C1 segment of cervical spinal cord (tissue), 14 donors: ENCODE measurements at regions not wholly inside any gene's neighbourhood (a gene's known extent, or its start where the extent isn't known, plus 50 kb on each side); places are given as distances from the start of the nearest gene placed in this dataset.

Experiments used
- DNase-seq, 14 donors: peaks; one replicate each; lab custom pipeline; 2025; lab: John Stamatoyannopoulos, UW

DNA sequence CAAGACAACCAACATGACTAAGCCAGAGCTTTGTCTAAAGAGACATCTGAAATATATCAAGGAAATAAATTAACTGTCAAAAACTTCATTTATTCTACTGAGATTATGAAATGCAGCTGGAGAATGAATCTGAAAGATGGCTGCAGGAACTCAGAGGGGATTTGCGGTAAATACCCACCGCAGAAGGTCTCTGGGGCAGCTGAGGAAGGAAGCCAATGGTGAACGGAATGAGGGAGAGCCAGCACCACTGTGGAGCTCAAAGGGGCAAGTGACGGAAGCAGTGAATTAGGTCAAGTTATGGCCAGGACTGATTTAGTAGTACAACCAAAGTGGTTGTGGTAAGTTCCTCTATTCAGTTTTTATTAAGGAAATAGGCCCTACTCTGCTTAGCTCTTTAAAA, 215.3 kb upstream of the GLI3 start:
- DNase-seq: no peak

DNA sequence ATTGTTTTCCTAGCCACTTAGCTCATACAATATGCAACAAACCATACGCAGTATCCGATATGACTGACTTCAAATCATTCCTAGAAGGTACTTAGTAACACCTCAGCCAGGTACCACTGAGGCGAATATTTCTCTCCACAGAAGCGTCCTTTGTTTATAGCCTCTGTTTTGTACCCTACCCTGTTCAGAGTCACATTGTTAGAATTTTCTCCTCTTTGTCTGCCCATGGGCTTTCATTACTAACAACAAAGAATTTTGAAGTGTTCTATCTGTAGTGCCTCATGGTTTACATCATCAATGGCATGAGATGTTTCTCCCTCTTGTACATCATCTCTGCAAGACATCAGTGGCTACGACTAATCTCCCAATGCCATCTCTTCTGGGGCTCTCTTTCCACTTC, 212.4 kb upstream of the GLI3 start:
- DNase-seq: no peak

DNA sequence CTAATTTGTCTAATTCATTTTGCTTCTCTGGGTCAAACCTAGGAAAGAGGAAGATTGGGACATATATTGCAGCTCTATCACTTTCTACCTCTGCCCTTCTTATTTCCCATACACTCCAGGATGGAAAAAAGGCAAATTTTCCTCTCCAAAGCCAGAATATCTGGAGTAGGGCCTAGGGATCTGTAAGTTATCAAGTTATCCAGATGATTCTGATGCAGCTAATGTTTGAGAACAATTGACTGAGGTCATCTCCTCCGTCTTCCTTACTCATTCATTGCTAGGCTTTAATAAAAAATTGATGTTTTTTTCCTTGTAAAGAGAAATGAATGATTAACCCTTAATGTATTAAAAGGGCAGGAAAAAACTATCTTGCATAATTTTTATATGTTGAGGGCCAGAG, 211.9 kb upstream of the GLI3 start:
- DNase-seq: no peak

DNA sequence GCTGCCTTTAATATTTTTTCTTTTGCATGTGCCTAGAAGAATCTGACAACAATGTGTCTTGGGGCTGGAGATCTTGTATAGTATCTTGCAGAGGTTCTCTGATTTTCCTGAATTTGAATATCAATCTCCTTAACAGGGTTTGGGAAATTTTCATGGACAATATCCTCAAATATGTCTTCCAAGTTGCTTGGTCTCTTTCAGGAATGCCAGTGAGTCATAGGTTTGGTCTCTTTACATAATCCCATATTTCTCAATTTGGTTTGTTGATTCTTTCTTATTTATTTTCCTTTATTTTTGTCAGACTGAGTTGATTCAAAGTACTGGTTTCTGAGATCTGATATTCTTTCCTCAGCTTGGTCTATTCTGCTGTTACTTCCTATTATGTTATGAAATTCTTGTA, 208.7 kb upstream of the GLI3 start:
- no peak for DNase-seq

DNA sequence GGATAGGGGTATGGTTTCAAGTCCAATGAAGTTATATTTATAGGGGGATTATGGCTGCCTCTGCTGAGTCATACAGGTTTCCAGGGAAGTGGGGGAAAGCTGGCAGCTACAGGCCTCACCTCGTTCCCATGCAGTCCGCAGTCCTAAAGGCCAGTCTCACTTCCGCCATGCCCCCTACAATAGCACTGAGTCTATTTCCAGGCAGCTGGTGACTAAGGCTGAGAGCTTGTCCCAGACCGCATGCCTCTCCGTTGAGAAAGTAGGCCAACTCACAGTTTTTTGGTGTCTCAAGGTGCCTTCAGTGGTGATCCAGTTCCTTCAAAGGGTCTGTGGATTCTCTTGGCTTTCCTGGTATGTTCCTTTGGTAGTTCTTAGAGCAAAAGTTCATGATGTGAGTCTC, 203.9 kb upstream of the GLI3 start:
- DNase-seq: no peak

DNA sequence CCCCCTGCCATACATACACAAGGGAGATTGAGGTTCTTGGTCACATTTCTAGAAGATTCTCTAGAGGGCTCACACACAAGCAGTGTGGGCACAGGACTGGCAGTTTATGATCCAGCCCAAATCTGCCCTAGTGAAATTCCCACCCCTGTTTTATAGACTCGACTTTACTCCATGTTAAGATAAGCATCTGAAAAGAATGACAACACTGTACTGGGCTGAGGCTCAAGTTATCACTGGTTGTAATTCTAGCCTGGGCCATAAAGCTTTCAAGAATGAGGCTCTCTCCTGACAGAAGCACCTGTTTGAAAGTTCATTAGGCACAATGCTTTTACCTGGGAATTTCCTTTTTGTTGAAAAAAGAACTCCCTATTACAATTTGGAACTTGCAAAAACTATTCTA, 195.6 kb upstream of the GLI3 start:
- DNase-seq: no peak

DNA sequence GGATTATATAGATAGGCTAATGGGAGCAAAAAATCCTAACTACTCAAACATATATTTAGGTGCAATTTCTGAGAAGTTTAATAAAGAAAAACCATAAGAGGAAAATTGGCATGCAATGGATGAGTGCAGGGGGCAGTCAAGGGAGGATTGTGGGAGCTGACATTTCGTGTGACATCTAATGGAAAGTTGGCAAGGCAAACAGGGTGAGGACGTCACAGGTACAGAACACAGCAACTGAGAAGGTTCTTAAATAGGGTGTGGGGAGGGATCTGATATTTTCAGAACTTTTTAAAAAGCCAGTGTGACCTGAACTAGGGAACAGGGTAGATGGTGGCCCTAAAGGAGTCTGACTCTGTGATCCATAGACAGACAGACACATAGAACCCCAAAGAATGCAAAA, 194.9 kb upstream of the GLI3 start:
- DNase-seq: no peak

DNA sequence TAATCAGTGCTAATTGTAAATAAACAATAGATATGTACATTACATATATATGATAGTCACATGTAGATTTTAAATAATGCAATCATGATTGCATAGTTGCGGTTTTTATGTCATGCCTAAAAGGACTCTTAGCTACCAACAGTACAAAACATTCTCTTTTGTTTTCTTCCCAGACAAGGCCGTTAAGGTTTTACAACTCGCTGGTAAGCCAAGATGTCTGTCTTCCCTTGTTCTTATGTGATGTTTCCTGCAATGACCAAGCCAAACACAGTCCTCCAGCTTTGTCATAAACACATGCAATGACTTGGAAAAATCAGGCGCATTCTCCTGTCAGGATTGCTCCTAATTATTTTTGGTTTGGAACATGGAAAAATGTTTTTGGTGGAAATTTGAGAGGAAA, 192.3 kb upstream of the GLI3 start:
- no peak for DNase-seq

DNA sequence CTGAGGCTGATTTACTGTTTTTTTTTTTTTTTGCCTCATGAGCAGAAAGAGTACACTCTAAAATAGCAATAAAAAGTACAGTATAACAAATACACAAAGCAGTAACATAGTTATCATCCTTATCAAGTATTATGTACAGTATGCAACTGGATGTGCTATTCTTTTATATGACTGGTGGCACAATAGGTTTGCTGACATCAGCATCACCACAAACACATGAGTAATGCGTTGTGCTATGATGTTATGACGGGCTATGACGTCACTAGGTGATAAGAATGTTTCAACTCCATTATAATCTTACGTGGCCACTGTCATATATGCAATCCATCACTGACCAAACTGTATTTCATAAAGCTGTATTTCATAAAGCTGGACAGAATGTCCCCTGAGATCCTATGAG, 189.2 kb upstream of the GLI3 start:
- DNase-seq: no peak

DNA sequence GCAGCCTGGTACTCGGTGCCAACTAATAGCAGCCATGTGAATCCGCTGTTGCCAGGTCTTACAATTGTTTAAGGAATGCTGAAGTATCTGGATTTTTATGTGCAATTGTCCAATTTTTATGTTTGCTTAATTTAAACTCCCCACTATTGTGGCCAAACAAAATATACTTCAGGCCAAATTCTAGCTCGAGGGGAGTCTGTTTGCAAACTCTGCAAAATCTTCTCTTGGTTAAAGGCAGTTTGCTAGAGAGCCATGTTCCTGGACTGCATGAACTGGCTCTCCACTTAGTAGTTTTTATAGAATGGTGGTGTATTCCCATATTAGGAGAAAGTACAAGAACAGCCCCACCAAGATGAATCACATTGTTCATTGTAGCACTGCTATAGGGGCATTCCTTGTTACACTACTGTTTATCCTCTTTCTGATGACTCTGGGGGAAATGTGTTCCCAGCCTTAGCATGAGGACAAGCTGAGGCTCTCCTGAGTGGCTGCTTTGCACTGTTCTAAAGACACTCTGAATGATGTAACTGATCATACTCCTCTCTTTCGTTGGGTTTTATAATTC, 178.0 kb upstream of the GLI3 start:
- no peak for DNase-seq

DNA sequence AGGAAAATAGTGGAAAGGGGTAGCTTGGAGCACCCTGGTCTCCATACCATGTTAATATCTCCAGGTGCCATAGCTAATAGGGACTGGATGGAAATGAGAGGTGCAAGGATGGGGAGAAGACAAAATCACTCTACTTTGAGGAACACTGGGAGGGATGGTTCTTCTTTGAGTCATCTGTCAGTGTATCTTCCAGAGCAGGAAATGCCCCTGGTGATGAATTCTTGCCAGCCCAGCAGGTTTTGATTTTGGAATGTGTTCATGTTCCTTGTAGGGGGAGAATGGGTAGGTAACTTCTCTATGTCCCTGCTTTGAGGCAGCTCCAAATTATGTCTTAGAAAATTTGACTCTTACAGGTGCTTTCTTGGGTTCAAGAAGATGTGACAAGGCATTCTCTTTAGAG, 177.0 kb upstream of the GLI3 start:
- DNase-seq: no peak

DNA sequence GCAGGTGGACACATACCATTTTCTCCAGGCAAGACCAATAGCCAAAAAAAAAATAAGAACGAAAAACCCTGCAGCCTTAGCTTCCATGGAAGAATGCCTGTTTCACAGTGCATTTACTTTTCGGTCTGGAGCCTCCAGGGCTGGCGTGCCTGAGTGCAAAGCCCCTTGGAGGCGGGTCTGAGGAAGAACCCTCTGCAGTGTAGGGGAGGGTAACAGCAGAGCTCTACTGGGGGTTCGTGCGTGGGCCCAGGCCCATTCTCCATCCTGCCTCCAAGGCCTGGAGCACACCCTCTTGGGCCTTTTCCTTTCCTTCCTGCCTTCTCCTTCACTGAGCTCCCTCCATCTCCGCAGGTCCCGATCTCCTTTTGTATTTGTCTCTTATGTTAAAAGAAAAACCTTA, 172.3 kb upstream of the GLI3 start:
- no peak for DNase-seq

DNA sequence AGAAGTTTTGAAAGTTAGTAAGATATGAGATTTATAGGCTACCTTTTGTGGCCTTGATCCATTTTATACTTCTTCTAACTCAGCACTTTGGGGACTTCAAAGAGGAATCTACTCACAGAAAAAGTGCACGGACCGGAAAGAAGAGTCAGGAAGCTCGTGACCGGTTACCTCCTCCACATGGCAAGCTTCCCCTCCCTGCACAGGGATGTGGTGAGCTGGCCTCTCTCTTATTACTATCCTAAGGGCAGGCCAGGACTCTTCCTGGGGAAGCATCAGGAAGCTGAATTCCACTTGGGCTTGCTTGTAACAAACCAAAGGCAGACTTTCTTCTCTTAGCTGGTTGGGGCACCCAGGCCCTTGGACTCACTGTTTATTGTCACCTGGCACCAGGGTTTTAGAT, 170.8 kb upstream of the GLI3 start:
- DNase-seq: no peak

DNA sequence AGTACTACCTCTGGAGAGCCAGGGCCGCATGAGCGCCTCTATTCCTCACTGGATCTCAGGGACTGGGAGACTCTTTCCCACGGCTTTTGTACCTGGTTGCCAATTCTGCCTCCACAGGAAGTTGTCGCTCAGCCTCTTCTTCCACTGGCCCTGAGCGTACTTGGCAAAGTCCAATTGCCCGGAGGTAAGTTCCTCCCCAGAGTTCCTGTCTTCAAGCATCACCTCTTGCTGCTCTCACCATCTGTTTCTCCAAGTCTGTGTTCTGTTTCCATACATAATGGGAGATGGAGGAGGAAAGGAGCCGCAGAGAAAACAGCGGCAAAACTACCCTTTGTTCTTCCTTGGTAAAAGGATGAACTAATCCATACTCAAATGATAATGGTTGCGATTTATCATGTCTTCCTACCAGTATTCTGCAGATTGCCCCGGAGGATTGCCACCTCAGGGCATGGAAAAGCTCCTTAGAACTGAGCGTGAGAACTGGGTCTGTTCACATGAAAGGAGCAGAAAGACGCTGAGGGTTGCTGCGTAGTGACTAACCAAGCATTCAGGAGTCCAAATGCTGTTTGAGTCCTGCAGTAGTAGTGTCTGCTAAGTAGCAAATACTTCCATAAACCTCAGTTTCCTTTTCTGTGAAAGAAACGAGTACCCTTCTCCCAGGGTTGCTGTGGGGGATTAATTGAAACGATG, 170.2 kb upstream of the GLI3 start:
- no peak for DNase-seq

DNA sequence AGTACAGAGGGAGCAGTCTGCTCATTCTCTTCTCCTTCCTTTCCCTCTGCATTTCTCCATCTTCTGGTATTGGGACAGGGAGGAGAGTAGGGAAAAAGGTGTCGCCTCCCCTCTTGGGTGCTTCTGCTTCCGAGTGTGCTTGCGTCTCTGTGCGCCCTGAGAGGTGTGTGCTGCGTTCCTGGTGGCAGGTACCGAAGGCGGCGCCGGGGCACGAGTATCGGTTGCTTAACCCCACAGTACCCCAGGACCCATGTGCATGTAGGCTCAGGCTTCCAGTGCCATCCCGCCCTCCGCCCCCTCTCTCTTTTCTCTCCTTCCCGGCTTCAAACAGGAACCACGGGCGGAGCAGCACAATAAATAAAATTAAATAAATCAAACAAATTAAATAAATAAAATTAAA, 169.3 kb upstream of the GLI3 start:
- no peak for DNase-seq

DNA sequence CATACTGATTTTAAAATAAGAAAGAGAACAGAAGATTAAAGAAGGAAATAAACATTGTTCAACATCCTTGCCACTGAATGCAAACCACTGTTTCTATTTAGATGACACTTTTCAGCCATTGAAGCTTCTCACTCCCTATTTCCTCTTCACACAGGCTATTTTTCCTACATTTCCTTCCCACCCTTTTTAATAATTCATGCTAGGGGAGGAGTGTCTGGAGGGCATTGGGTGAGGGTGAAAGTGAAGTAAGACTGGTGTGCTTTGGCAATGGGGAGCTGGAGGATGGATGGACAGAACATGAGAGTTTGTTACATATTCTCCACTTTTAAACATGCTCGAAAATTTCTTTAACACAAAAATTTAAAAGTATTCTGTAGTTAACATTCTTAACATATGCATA, 168.8 kb upstream of the GLI3 start:
- DNase-seq: no peak

DNA sequence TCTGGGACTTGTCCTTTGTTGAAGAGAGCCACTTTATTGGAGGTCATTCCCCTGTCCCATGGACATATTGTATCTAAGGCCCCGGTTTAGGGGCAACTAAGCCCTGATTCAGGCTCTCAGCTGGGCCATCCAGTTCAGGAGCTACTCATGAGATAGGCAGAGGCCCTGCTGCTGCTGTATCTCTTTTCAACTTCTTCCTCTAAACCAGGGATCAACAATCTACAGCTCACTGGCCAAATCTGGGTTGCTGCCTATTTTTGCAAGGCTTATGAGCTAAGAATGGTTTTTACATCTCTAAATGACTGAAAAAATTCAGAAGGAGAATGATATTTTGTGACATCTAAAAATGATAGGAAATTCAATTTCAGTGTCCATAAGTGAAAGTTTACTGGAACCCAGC, 166.8 kb upstream of the GLI3 start:
- no peak for DNase-seq

DNA sequence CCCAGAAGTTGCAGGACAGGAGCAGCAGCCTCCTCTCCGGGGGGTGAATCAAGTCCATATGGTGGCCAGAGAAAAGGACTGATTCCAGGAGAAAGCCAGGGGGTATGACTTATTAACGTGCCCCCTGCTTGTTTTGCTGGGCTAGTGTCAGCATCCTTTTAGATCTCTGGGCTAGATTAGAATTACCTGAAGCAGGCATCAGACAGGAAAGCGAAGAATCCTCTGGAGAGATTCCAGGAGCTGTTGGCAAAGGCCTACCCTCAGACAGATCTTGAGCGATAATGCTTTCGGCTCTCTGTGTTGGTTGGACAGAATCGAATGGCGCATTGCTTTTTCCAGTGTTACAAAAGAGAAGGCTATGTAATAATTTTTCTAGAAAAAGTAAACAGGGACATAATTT, 164.0 kb upstream of the GLI3 start:
- peak in 1 of 14 donors; percentile 19 for DNase-seq

DNA sequence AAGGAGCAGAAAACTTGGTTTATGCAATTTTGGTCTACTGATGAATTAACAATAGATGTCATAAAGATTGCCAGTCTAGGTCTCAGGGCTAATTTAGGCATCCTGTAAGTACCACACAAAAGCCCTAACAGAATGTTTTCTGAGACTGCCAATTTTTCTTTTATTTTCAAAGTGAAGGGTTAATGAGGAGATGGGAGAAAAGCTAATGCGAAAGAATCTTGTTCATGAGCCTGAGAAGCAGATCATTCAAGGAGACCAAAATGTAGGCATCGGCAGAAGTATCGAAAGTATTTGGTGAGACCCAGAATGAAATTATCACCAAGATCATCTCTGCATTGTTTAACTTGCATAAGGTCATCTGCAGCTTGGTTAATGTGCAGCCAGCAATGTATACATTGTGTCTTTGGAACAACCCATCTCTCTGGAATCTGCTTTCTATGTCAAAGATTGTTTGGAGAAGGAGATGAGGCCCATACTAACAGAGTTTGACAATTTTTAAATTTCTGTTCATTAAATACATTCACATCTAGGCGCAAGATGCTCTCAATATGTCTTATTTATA, 163.3 kb upstream of the GLI3 start:
- DNase-seq: no peak

DNA sequence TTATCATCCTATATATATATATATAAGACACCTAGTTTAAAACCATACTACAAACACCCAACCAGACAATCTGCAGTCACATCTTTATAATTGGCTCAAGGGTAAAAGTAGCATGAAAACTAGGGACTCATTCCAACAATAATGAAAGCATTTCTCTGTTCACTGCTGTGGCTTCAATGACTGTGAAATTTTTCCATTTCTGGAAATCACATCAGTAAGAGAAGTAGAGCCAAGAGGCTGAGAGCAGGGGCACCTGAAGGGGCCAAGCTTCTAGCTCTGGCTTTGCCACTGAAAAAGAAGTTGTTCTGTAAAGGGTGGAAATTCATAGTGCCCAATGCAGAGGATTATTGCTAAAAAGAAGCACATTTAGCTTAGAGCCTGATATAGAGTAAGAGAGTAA, 158.6 kb upstream of the GLI3 start:
- DNase-seq: no peak

DNA sequence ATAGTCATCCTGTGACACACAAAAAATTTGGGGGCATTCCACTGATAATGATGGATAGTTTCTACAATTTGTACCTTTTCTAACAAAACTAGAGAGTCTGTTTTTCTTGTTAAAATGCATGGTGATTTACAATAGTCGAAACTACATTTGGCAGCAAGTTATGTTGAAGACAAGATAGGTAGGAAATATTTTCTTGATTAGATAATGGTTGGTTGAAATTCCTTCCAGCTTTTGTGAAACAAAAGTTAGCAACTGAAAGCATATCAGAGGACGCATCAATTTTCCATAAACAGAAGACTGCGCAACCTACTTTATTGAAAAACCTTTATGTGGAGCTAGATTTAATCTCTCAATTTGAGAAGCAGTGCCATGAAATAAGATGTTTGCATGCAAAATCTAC, 155.8 kb upstream of the GLI3 start:
- DNase-seq: no peak

DNA sequence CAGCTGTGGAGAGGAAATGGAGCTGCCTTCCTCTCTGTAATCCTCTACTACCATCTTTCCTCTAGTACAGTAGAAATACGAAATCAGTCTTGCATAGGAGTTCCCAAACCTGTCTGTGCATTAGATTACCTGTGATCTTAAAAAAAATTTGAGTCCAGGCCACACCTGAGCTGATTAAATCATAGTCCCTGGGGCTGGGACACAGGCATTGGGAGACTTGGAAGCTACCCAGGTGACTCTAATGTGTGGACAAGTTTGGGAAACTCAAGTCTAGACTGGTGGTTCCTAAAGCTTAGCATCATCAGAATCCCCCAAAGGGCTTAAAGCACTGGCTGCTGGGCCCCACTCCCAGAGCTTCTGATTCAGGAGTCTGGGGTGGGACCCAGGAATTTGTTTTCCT, 152.7 kb upstream of the GLI3 start:
- DNase-seq: no peak

DNA sequence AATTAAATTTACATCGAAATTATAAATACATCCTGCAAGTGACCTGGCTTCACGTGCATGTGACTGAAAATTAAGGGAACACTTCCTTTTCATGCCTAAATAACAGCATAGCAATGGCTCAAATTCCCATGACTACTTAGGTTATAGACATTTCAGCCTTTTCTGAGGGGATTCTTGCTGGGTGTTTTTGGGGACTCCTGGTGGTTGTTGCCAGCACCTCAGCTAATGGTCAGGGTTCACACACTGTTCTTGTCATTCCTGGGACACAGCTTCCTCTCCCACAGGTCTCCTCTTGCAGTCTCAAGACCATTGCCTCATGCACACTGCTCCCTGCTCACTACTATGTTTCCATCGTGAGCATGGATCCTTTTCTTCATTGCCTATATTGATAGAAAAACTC, 148.9 kb upstream of the GLI3 start:
- no peak for DNase-seq

DNA sequence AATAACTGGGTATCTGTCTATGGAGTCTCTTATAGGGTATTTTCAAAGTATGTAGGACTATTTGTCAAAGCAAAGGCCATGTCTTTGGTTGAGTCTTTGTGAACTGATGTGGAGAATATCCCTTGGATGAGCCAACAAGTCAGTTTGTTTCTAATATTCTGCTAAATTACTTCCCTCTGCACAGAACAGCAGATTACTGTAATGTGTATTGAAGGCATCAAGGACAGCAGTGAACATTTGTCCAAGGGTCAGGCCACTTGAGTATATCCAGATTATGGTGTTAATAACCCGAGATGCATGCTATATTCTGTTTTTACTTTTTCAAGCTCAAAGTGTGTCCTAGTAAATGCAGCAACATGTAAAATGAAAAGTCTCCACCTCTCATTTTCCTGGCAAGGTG, 144.2 kb upstream of the GLI3 start:
- DNase-seq: no peak
